DMS114 treated with DMSO at 0.1 percent for 48 hours (cell line): ENCODE measurements at regions not wholly inside any gene's neighbourhood (a gene's known extent, or its start where the extent isn't known, plus 50 kb on each side); places are given as distances from the start of the nearest gene placed in this dataset.
"Not testable (repeated sequence)": the region's sequence is repeated elsewhere in the genome, so short reads cannot be mapped to it uniquely, and the experiment has no call there.

ENCODE experiments used
- DNase-seq: peaks from one replicate; lab custom pipeline; 2025; ENCODE audit not compliant: unreplicated experiment; lab: John Stamatoyannopoulos, UW

- no peak for DNase-seq
Measured at GRCh38 chr3:11898611-11899325, 52.1 kb upstream of the TAMM41 start.

- DNase-seq = not testable (repeated sequence)
Measured at GRCh38 chr3:11899389-11899788, 52.7 kb upstream of the TAMM41 start.

- no peak for DNase-seq
Measured at GRCh38 chr3:11899826-11900225, 53.1 kb upstream of the TAMM41 start.

GRCh38 chr3:11900824-11901223 is 54.1 kb upstream of the TAMM41 start:
- no peak for DNase-seq

GRCh38 chr3:11901286-11901875 is 54.7 kb upstream of the TAMM41 start:
- DNase-seq = no peak

- DNase-seq = no peak
Measured at GRCh38 chr3:11903047-11903446, 56.4 kb upstream of the TAMM41 start.

- DNase-seq = no peak
Measured at GRCh38 chr3:11903447-11903846, 56.8 kb upstream of the TAMM41 start.

- DNase-seq = no peak
Measured at GRCh38 chr3:11904157-11904556, 57.5 kb upstream of the TAMM41 start.

GRCh38 chr3:11906407-11906806 is 59.7 kb upstream of the TAMM41 start:
- no peak for DNase-seq

GRCh38 chr3:11907667-11908660 is 61.3 kb upstream of the TAMM41 start:
- DNase-seq = no peak

- no peak for DNase-seq
Measured at GRCh38 chr3:11908981-11909698, 62.5 kb upstream of the TAMM41 start.

- DNase-seq = no peak
Measured at GRCh38 chr3:11909726-11910125, 63.0 kb upstream of the TAMM41 start.

GRCh38 chr3:11910216-11910930 is 63.7 kb upstream of the TAMM41 start:
- DNase-seq = not testable (repeated sequence)

- no peak for DNase-seq
Measured at GRCh38 chr3:11910971-11911531, 64.4 kb upstream of the TAMM41 start.

- DNase-seq = not testable (repeated sequence)
Measured at GRCh38 chr3:11911887-11912286, 65.2 kb upstream of the TAMM41 start.

- no peak for DNase-seq
Measured at GRCh38 chr3:11913316-11913715, 66.6 kb upstream of the TAMM41 start.

- no peak for DNase-seq
Measured at GRCh38 chr3:11914041-11914440, 67.4 kb upstream of the TAMM41 start.

- no peak for DNase-seq
Measured at GRCh38 chr3:11914651-11915050, 68.0 kb upstream of the TAMM41 start.

- no peak for DNase-seq
Measured at GRCh38 chr3:11915621-11916424, 69.1 kb upstream of the TAMM41 start.
